HG02642 (cell line): ENCODE measurements at regions not wholly inside any gene's neighbourhood (a gene's known extent, or its start where the extent isn't known, plus 50 kb on each side); places are given as distances from the start of the nearest gene placed in this dataset.

ENCODE experiments used
- ATAC-seq: cut with Tn5 transposase; IDR thresholded peaks from one replicate; pipeline ENCODE4 v1.9.1; 2021; ENCODE audit warnings: mild to moderate bottlenecking; ENCODE audit not compliant: unreplicated experiment, poor library complexity

GRCh38 chr21:35319684-35320283 lies 270.7 kb upstream of the RUNX1 start:
- no peak for ATAC-seq

GRCh38 chr21:35316933-35317332 lies 267.8 kb upstream of the RUNX1 start:
- no peak for ATAC-seq

GRCh38 chr21:35316456-35316855 lies 267.4 kb upstream of the RUNX1 start:
- no peak for ATAC-seq

GRCh38 chr21:35314857-35315582 lies 265.9 kb upstream of the RUNX1 start:
- no peak for ATAC-seq

GRCh38 chr21:35311985-35312384 lies 262.9 kb upstream of the RUNX1 start:
- ATAC-seq, result no peak

- no peak for ATAC-seq
Observed at GRCh38 chr21:35309316-35309715, 260.2 kb upstream of the RUNX1 start.

DNA sequence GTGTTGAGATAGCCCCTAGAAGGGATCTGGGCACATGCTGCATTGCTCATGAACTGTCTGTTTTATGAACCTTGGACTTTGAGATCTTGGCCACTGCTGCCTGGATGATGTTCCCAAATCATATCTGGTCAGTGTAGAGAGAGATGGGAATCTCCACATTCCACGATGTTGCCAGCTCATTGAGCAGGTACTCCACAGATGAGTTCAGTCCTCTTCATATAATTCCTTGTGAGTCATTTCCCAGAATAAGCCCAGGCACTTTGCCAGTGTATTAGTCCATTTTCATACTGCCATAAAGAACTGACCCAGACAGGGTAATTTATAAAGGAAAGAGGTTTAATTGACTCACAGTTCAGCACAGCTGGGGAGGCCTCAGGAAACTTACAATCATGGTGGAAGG lies 254.0 kb upstream of the RUNX1 start:
- no peak for ATAC-seq

GRCh38 chr21:35298757-35299156 lies 249.7 kb upstream of the RUNX1 start:
- no peak for ATAC-seq

DNA sequence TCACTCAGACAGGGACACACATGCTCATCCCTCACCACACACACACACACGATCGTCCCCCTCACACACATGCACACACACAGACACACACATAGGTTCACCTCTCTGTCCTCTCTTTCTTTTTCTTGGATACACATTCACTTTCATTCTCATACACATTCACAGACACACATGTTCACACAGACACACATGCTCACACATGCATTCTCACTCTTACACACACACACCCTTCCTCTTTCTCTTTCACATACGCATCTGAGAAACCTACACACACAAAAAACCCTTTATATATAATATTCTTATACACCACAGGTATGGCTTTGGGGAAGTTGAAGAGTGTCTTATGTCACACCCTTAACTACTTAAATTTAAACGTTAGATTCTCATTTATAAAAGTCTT lies 248.6 kb upstream of the RUNX1 start:
- no peak for ATAC-seq

- no peak for ATAC-seq
Observed at GRCh38 chr21:35294231-35294898, 245.3 kb upstream of the RUNX1 start.

DNA sequence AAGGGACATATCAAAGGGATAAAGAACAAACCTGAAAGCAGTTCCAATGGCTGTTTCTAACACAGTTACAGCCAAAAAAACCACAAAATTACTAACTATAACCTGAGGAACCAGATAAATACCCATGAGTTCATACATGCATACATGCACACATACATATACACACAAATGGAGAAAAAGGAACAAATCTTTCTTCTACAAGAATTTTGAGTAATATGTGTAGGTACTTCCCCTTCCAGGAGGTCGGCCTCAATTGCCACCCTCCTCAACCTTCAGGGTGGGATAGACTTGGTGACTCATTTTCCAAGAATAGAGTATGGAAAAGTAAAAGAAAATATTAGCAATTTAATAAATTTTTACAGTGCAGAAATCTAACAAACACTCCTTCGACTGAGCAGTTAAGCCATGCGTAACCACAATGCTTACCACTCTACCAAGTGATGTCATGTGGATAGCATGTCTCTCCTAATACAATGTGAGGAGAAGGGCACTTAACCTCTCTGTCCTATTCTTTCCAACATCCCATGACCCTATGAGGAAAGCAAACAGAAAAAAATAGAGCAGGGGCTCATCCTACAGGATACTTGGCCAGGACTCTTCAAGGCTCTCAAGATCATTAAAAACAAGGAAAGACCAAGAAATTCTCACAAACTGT lies 243.0 kb upstream of the RUNX1 start:
- ATAC-seq, result no peak

GRCh38 chr21:35291034-35291433 lies 241.9 kb upstream of the RUNX1 start:
- no peak for ATAC-seq

DNA sequence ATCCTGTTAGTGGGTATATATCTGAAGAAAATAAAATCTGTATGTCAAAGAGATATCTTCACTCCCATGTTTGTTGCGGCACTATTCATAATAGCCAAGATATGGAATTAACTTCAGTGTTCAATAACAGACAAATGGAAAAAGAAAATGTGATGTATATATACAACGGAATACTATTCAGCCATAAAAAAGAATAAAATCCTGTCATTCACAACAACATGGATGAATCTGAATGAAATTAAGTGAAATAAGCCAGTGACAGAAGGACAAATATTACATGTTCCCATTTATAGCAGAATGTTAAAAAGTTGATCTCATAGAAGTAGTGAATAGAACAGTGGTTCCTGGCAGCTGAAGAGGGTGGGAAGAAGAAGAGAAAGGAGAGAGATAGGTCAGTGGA lies 239.1 kb upstream of the RUNX1 start:
- no peak for ATAC-seq

DNA sequence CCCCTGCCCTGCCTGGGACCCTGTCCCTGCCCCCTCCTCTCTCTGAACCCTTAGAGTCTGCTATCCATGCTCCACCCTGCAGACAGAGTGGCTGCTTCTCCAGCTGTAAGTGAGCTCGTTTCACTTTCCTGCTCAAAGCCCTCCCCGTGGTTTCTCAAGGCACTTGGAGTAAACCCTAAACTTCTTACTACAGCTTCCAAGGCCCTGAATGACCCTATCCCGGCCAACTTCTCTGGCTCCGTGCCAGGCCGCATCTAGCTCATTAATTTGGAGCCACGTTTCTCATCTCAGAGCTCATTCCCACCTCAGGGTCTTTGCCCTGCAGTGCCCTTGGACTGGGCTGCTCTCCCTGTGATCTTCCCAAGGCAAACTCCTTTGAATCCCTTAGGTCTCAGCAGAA lies 235.1 kb upstream of the RUNX1 start:
- ATAC-seq, result no peak

DNA sequence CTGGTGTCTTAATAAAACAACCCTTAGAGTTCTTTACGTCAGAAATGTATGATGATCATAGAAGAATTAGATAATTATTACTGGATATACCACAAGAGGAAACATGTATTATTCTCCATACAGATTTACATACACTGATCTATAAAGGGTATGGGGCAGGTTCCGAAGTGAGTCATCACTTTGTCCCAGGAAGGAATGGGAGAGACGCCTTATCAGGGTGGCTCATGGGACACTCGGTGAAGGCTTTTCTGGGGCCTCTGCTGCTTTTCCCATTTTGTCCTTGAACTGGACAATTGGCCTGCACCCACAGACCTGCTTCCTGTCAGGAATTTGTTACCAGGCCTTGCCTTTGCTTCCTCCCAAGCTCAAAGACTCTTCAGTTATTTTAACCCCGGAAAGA lies 233.8 kb upstream of the RUNX1 start:
- no peak for ATAC-seq

GRCh38 chr21:35281956-35282355 lies 232.9 kb upstream of the RUNX1 start:
- no peak for ATAC-seq

DNA sequence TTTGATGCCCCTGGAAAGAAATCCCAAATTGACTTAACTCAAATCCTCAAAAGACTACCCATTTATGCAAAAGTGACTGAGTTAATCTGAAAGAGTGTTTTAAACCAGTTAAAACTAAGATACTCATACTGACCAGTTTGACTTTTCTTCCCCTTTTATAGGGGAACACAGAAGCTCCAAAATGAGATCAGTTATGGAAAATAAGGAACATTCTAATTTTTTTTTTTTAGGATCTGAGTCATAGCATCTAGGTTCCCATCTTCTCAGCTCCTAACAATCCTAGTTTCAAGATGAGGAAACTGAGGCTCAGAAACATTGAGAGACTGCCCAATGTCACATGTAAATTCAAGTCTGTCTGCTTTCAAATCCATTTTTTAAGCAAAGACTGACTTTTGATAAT lies 231.1 kb upstream of the RUNX1 start:
- no peak for ATAC-seq

GRCh38 chr21:35275776-35276175 lies 226.7 kb upstream of the RUNX1 start:
- no peak for ATAC-seq

- ATAC-seq, result no peak
Observed at GRCh38 chr21:35274923-35275322, 225.8 kb upstream of the RUNX1 start.

DNA sequence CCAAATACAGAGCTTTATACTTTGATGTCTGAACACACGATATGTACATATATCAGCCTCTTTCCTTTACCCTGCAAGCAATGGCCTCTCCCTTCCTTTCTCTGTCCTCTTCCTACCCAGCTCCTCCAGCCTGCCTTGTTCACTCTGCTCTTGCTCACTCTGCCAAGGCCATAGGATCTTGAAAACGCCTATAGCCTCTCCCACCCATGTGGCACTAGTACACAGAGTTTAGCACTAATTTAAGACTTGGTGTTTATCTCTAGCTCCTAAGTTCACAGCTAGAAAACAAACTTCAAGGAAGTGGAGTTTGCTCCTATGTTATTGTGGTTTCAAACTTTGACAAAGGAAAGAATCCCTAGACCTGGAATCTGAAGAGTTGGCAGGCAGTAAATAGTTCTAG lies 225.0 kb upstream of the RUNX1 start:
- ATAC-seq, result no peak

DNA sequence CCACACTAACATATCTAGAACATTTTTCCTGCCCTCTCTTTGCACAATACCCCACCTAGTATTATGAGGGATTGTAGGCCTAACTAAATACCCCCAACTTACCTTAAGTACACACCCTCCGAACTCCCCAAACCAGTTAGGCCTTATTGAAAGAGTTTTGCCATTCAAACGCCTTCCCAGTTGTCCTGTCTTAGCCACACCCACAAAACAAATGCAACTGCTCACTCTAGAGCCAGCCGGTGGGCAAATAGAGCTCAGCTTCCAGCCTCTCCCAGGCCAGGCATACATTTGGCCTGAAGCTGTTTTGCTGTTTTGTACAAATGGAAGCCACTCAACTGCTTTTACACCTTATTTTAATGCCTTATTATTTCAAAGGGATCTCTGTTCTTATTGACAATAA lies 224.2 kb upstream of the RUNX1 start:
- no peak for ATAC-seq
